Esophagus squamous epithelium (tissue), 4 donors: ENCODE measurements at regions not wholly inside any gene's neighbourhood (a gene's known extent, or its start where the extent isn't known, plus 50 kb on each side); places are given as distances from the start of the nearest gene placed in this dataset.

Source experiments
- POLR2A ChIP-seq, 4 donors: fragments of 450-650 bp; IDR thresholded peaks; one replicate each; pipeline ENCODE4 v1.6.1; 2017; ENCODE audit warnings: antibody characterized with exemption in 4 of 4, mild to moderate bottlenecking in 4 of 4, moderate library complexity in 3 of 4
- TF ChIP-seq, protein P1 (sequence below), 6 experiments: fragments of 450-650 bp in 4 of 6; fragments of 200-600 bp in 2 of 6; sonication (generic) in 2 of 6; IDR thresholded peaks; one replicate each; pipeline ENCODE4 v1.5.1; 2016 to 2019; ENCODE audit warnings: antibody characterized with exemption in 6 of 6, mild to moderate bottlenecking in 4 of 6, moderate library complexity in 4 of 6

DNA sequence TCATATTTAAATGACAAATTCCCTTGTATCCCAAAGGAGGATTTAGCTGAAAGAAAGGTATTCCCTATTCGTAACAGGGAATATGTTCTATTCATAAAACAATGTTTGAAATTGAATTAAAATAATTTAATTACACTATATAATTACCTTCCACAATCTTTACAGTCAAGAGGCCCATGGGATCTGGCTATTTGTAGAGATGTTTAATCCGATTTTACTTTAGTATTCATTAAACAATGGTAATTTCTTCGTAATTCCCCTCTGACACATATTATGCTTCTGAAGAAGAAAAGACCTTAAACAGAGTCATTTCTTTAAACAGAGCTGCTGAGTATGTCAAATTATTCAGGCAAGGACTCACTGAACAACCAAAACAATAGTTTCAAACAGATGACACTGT is 98.8 kb downstream of the MAGEC1 start:
- TF ChIP-seq, protein P1, sequence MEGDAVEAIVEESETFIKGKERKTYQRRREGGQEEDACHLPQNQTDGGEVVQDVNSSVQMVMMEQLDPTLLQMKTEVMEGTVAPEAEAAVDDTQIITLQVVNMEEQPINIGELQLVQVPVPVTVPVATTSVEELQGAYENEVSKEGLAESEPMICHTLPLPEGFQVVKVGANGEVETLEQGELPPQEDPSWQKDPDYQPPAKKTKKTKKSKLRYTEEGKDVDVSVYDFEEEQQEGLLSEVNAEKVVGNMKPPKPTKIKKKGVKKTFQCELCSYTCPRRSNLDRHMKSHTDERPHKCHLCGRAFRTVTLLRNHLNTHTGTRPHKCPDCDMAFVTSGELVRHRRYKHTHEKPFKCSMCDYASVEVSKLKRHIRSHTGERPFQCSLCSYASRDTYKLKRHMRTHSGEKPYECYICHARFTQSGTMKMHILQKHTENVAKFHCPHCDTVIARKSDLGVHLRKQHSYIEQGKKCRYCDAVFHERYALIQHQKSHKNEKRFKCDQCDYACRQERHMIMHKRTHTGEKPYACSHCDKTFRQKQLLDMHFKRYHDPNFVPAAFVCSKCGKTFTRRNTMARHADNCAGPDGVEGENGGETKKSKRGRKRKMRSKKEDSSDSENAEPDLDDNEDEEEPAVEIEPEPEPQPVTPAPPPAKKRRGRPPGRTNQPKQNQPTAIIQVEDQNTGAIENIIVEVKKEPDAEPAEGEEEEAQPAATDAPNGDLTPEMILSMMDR (IDR thresholded peaks at IDR 0.05): no peak
- no peak for TF ChIP-seq POLR2A (IDR thresholded peaks at IDR 0.05)
